Ovary (tissue), 3 donors: ENCODE measurements at regions not wholly inside any gene's neighbourhood (a gene's known extent, or its start where the extent isn't known, plus 50 kb on each side); places are given as distances from the start of the nearest gene placed in this dataset.

ENCODE experiments used
- CTCF ChIP-seq, 3 donors: fragments of 450-650 bp in 2 of 3; fragments of 200-600 bp in 1 of 3; IDR thresholded peaks; one replicate each; pipeline versions ENCODE4 v1.5.1 to v1.8.0; 2016 to 2022; ENCODE audit warnings: antibody characterized with exemption in 3 of 3, mild to moderate bottlenecking in 1 of 3
- EP300 ChIP-seq: sonication (generic); formaldehyde crosslinking; IDR thresholded peaks from one replicate; pipeline ENCODE4 v1.6.1; 2017; ENCODE audit warnings: antibody characterized with exemption
- POLR2A ChIP-seq: fragments of 450-650 bp; IDR thresholded peaks from one replicate; pipeline ENCODE4 v1.6.1; 2017; ENCODE audit warnings: antibody characterized with exemption, mild to moderate bottlenecking, moderate library complexity
- donor health status: DM: no; HTN: no; CAD: no.

- no peak for TF ChIP-seq CTCF (IDR thresholded peaks at IDR 0.05)
- TF ChIP-seq POLR2A, result no peak
- TF ChIP-seq EP300, result no peak
Observed at GRCh38 chr6:66403966-66404365, 696.9 kb upstream of the EYS start.
